Frontal cortex (tissue), 3 donors: ENCODE measurements at regions not wholly inside any gene's neighbourhood (a gene's known extent, or its start where the extent isn't known, plus 50 kb on each side); places are given as distances from the start of the nearest gene placed in this dataset.

ENCODE experiments used
- DNase-seq, 2 donors: peaks; one replicate each; pipeline ENCODE4 v3.0.0; 2012; ENCODE audit warnings: low spot score in 2 of 2
- FAIRE-seq: peaks from 2 replicates; lab custom pipeline; 2012; peaks lifted over from hg19 to GRCh38; lab: Jason Lieb, UNC
- donor health status: control.
- donor health status: control.
- donor health status: control.

- no peak for FAIRE-seq
- DNase-seq: no peak
These were observed 271.4 kb downstream of the BTG1 start for GRCh38 chr12:91874086-91874865.

GRCh38 chr12:91871751-91872150 is 273.9 kb downstream of the BTG1 start:
- DNase-seq (no peak), FAIRE-seq (no peak)

GRCh38 chr12:91870872-91871707 is 274.6 kb downstream of the BTG1 start:
- no peak for FAIRE-seq
- no peak for DNase-seq

GRCh38 chr12:91868054-91868453 is 277.6 kb downstream of the BTG1 start:
- DNase-seq (no peak), FAIRE-seq (no peak)

GRCh38 chr12:91866566-91866965 is 279.1 kb downstream of the BTG1 start:
- FAIRE-seq (no peak), DNase-seq (no peak)

GRCh38 chr12:91863702-91864101 is 281.9 kb downstream of the BTG1 start:
- FAIRE-seq (no peak), DNase-seq (no peak)

- FAIRE-seq: no peak
- no peak for DNase-seq
These were observed 284.1 kb downstream of the BTG1 start for GRCh38 chr12:91861554-91861953.

GRCh38 chr12:91859347-91859746 is 286.3 kb downstream of the BTG1 start:
- DNase-seq: no peak
- FAIRE-seq: no peak

- DNase-seq (no peak), FAIRE-seq (no peak)
These were observed 287.7 kb downstream of the BTG1 start for GRCh38 chr12:91857813-91858542.

GRCh38 chr12:91854725-91855124 is 290.9 kb downstream of the BTG1 start:
- DNase-seq: no peak
- no peak for FAIRE-seq

- DNase-seq (no peak), FAIRE-seq (no peak)
These were observed 292.1 kb downstream of the BTG1 start for GRCh38 chr12:91853350-91854127.

GRCh38 chr12:91852634-91853033 is 293.0 kb downstream of the BTG1 start:
- FAIRE-seq: no peak
- no peak for DNase-seq

- FAIRE-seq: no peak
- DNase-seq: no peak
These were observed 293.7 kb downstream of the BTG1 start for GRCh38 chr12:91851741-91852477.

GRCh38 chr12:91846466-91847055 is 299.1 kb downstream of the BTG1 start:
- no peak for FAIRE-seq
- no peak for DNase-seq

GRCh38 chr12:91845365-91845764 is 300.3 kb downstream of the BTG1 start:
- FAIRE-seq: no peak
- no peak for DNase-seq

- no peak for FAIRE-seq
These were observed 303.8 kb downstream of the BTG1 start for GRCh38 chr12:91841822-91842221.

GRCh38 chr12:91836696-91837095 is 308.9 kb downstream of the BTG1 start:
- no peak for FAIRE-seq
- DNase-seq: no peak

More at GRCh38 chr12:91841822-91842221, 303.8 kb downstream of the BTG1 start:
- no peak for DNase-seq

- DNase-seq: no peak
- no peak for FAIRE-seq
These were observed 309.4 kb downstream of the BTG1 start for GRCh38 chr12:91836264-91836663.

GRCh38 chr12:91835693-91836092 is 310.0 kb downstream of the BTG1 start:
- DNase-seq: no peak
- no peak for FAIRE-seq
